B cell (primary cell): ENCODE measurements at regions not wholly inside any gene's neighbourhood (a gene's known extent, or its start where the extent isn't known, plus 50 kb on each side); places are given as distances from the start of the nearest gene placed in this dataset.

Experiments used
- ATAC-seq: fragments of 200-7000 bp; cut with Tn5 transposase; one replicate; pipeline ENCODE4 v1.10.0; 2021; ENCODE audit warnings: low read depth, mild to moderate bottlenecking, moderate number of reproducible peaks, moderate library complexity
- CTCF ChIA-PET: fragments of 350-600 bp; sonication (Branson Sonifier 250); formaldehyde crosslinking; loops from one replicate; lab custom pipeline; 2021; ENCODE audit warnings: antibody characterized with exemption, inconsistent platforms; lab: Charles Lee
- POLR2A ChIA-PET: fragments of 350-600 bp; sonication (Branson Sonifier 250); formaldehyde crosslinking; loops from one replicate; lab custom pipeline; 2021; ENCODE audit warnings: antibody characterized with exemption; lab: Charles Lee
- DNase-seq: peaks from one replicate; pipeline ENCODE4 v3.0.0; 2013
- H2AFZ ChIP-seq: 2 replicates; pipeline ENCODE4 v1.6.1; 2012; ENCODE audit warnings: mild to moderate bottlenecking, low read depth, low read length; ENCODE audit not compliant: insufficient read depth, poor library complexity, severe bottlenecking
- H3K27ac ChIP-seq, 2 donors: 1 replicate in 1 of 2; 2 replicates in 1 of 2; pipeline ENCODE4 v1.5.1; 2012 to 2013; ENCODE audit warnings: low read length in 2 of 2, mild to moderate bottlenecking in 2 of 2, moderate library complexity in 1 of 2
- H3K27me3 ChIP-seq, 4 experiments: fragments of 200-600 bp in 1 of 4; sonication (generic) in 1 of 4; replicated peaks in 1 of 4; 1 replicate in 2 of 4; 2 replicates in 2 of 4; pipeline versions ENCODE4 v1.6.1 to v1.7.0; 2013 to 2016; ENCODE audit warnings: low read length in 3 of 4, mild to moderate bottlenecking in 2 of 4, mixed read lengths in 1 of 4, moderate library complexity in 1 of 4; ENCODE audit not compliant: insufficient read depth in 4 of 4, control insufficient read depth in 3 of 4; ENCODE audit errors: control extremely low read depth in 1 of 4
- H3K36me3 ChIP-seq, 2 experiments: replicated peaks in 1 of 2; 1 replicate in 1 of 2; 2 replicates in 1 of 2; pipeline versions ENCODE4 v1.6.1 to v1.7.1; 2013; ENCODE audit warnings: low read length in 1 of 2; ENCODE audit not compliant: insufficient read depth in 2 of 2, control insufficient read depth in 1 of 2; ENCODE audit errors: control extremely low read depth in 1 of 2, extremely low read depth in 1 of 2
- H3K4me1 ChIP-seq, 2 donors: fragments of 200-600 bp in 1 of 2; sonication (generic) in 1 of 2; 1 replicate in 1 of 2; 2 replicates in 1 of 2; pipeline versions ENCODE4 v1.5.1 to v1.6.1; 2013 to 2017; ENCODE audit warnings: low read length in 2 of 2; ENCODE audit not compliant: control insufficient read depth in 2 of 2, insufficient read depth in 2 of 2
- H3K4me2 ChIP-seq: replicated peaks from 2 replicates; pipeline ENCODE3; 2012; ENCODE audit warnings: mild to moderate bottlenecking, low read depth, low read length; ENCODE audit not compliant: poor library complexity, severe bottlenecking
- H3K4me3 ChIP-seq, 5 experiments: fragments of 200-600 bp in 1 of 5; sonication (generic) in 1 of 5; 1 replicate in 3 of 5; 2 replicates in 2 of 5; pipeline versions ENCODE4 v1.5.1 to v1.7.0; 2011 to 2016; ENCODE audit warnings: low read length in 4 of 5, mild to moderate bottlenecking in 4 of 5, low read depth in 2 of 5, control low read depth in 1 of 5, moderate library complexity in 1 of 5; ENCODE audit not compliant: insufficient read depth in 1 of 5; ENCODE audit errors: control extremely low read depth in 1 of 5, extremely low read depth in 1 of 5
- H3K79me2 ChIP-seq: fragments of 200-600 bp; sonication (generic); one replicate; pipeline ENCODE4 v1.6.0; 2016; ENCODE audit warnings: low read length; ENCODE audit not compliant: control insufficient read depth, insufficient read depth
- H3K9ac ChIP-seq: fragments of 200-600 bp; sonication (generic); 2 replicates; pipeline ENCODE4 v1.6.1; 2017; ENCODE audit warnings: mild to moderate bottlenecking, low read length, moderate library complexity
- H3K9me3 ChIP-seq, 3 donors: one replicate each; pipeline versions ENCODE4 v1.6.1 to v1.7.1; 2013; ENCODE audit warnings: low read length in 2 of 3; ENCODE audit not compliant: control insufficient read depth in 2 of 3, insufficient read depth in 1 of 3; ENCODE audit errors: control extremely low read depth in 1 of 3
- H4K20me1 ChIP-seq: 2 replicates; pipeline ENCODE4 v1.6.0; 2012; ENCODE audit warnings: mild to moderate bottlenecking, low read length; ENCODE audit not compliant: insufficient read depth, control insufficient read depth, poor library complexity, severe bottlenecking
- H3K27ac Mint-ChIP-seq: one replicate; pipeline ENCODE4 v1.8.0; 2021; ENCODE audit warnings: mixed read lengths
- H3K27me3 Mint-ChIP-seq: one replicate; pipeline ENCODE4 v1.8.0; 2021; ENCODE audit warnings: mixed read lengths
- H3K4me1 Mint-ChIP-seq: one replicate; pipeline ENCODE4 v1.8.0; 2021; ENCODE audit warnings: mixed read lengths
- H3K4me3 Mint-ChIP-seq: one replicate; pipeline ENCODE4 v1.8.0; 2021; ENCODE audit warnings: mixed read lengths
- H3K9me3 Mint-ChIP-seq: one replicate; pipeline ENCODE4 v1.8.0; 2022; ENCODE audit warnings: mixed read lengths; ENCODE audit not compliant: insufficient read depth
- CTCF ChIP-seq: fragments of 200-600 bp; IDR thresholded peaks from one replicate; pipeline ENCODE4 v1.8.0; 2022; ENCODE audit warnings: antibody characterized with exemption, mild to moderate bottlenecking
- EZH2 ChIP-seq: IDR thresholded peaks from 2 replicates; pipeline ENCODE4 v1.6.1; 2012; ENCODE audit warnings: borderline replicate concordance, low read depth, mild to moderate bottlenecking, moderate library complexity, low read length; ENCODE audit not compliant: insufficient read depth, poor library complexity, severe bottlenecking
- WGBS: methylation state at CpG from one replicate; pipeline ENCODE4 v1.1.5; 2013; ENCODE audit warnings: missing lambda C conversion rate; ENCODE audit not compliant: insufficient coverage; 5-methylcytosine and 5-hydroxymethylcytosine counted together
- intact Hi-C: fragments of 100-400 bp; cut with micrococcal nuclease; formaldehyde crosslinking; loops from one replicate; pipeline ENCODE4 v1.10.0; 2022

GRCh38 chrX:39196192-39197102 lies 395.2 kb downstream of the MID1IP1 start:
- H3K27ac Mint-ChIP-seq: peak overlapping the region; percentile 47
- peaks cover 15% of the 10 kb centered on the region for H3K4me1 Mint-ChIP-seq
- no peaks in the 10 kb centered on the region for H3K9me3 Mint-ChIP-seq
- H3K79me2 ChIP-seq: no peaks in the 10 kb centered on the region
- 0% methylated on average over 4 of the region's 10 CpGs for WGBS
- CTCF ChIA-PET: interaction anchor here (0.8 kb wide), 1 partner anchor 45 kb away, joined by 3 read pairs; no protein-coding TSS in a partner anchor
- no peak overlapping the region for H3K4me3 ChIP-seq
- H4K20me1 ChIP-seq: peaks cover 4% of the 10 kb centered on the region
- H3K27me3 ChIP-seq: peaks cover 0 to 3% (median 0%) of the 10 kb centered on the region in 4 experiments
- TF ChIP-seq EZH2: no peak
- TF ChIP-seq CTCF: no peak
- peak overlapping the region; percentile 46 for H3K4me2 ChIP-seq
- intact Hi-C loops: loop anchor here (1.0 kb wide), 1 partner anchor 52 kb away; no protein-coding TSS in a partner anchor
- no peak overlapping the region for H2AFZ ChIP-seq
- peaks cover 10% of the 10 kb centered on the region for H3K27me3 Mint-ChIP-seq
- peaks cover 16 to 23% of the 10 kb centered on the region in 2 donors for H3K4me1 ChIP-seq
- H3K9me3 ChIP-seq: no peaks in the 10 kb centered on the region
- no peak overlapping the region for H3K27ac ChIP-seq
- DNase-seq: peak; percentile 66
- ATAC-seq: peak; percentile 91
- POLR2A ChIA-PET: no interaction called here
- no peak overlapping the region for H3K9ac ChIP-seq
- peak overlapping the region; percentile 72 for H3K4me3 Mint-ChIP-seq
- H3K36me3 ChIP-seq: no peaks in the 10 kb centered on the region

- peaks cover 4% of the 10 kb centered on the region for H4K20me1 ChIP-seq
- H3K36me3 ChIP-seq: no peaks in the 10 kb centered on the region
- no peak overlapping the region for H3K4me2 ChIP-seq
- H3K27me3 ChIP-seq: peaks cover 0 to 3% (median 0%) of the 10 kb centered on the region in 4 experiments
- ChIA-PET CTCF (no interaction called here), POLR2A (no interaction called here)
- no peak overlapping the region for H3K4me3 ChIP-seq
- Mint-ChIP-seq H3K27me3 (peaks cover 3% of the 10 kb centered on the region), H3K27ac (no peak overlapping the region), H3K4me1 (peaks cover 15% of the 10 kb centered on the region), H3K9me3 (no peaks in the 10 kb centered on the region), H3K4me3 (no peak overlapping the region)
- H3K9me3 ChIP-seq: no peaks in the 10 kb centered on the region
- H3K27ac ChIP-seq: no peak overlapping the region
- DNase-seq (no peak), ATAC-seq (no peak)
- H3K79me2 ChIP-seq: no peaks in the 10 kb centered on the region
- TF ChIP-seq EZH2: no peak
- H3K9ac ChIP-seq: no peak overlapping the region
- H2AFZ ChIP-seq: no peak overlapping the region
- intact Hi-C loops: no loop called here
- peaks cover 16 to 23% of the 10 kb centered on the region in 2 donors for H3K4me1 ChIP-seq
Observed at GRCh38 chrX:39199429-39199828, 398.2 kb downstream of the MID1IP1 start.
